Activated T-helper 1 cell treated with anti-CD3 and anti-CD28 coated beads, Interleukin-12 subunit alpha, Interleukin-12 subunit beta, Interleukin-2, Interleukin-4 antibody, amounts not matched to agents 30 ng/mL and 10 ng/mL and 1 ng/mL, durations not matched to agents 14 hours and 24 hours and 36 hours (primary cell): ENCODE measurements at regions not wholly inside any gene's neighbourhood (a gene's known extent, or its start where the extent isn't known, plus 50 kb on each side); places are given as distances from the start of the nearest gene placed in this dataset.

Source experiments
- DNase-seq: peaks from one replicate; pipeline ENCODE4 v3.0.0; 2021; ENCODE audit warnings: low spot score
- H3K27ac Mint-ChIP-seq: one replicate; pipeline ENCODE4 v1.8.0; 2021; ENCODE audit warnings: mild to moderate bottlenecking, mixed read lengths
- H3K27me3 Mint-ChIP-seq: one replicate; pipeline ENCODE4 v1.8.0; 2022; ENCODE audit warnings: mild to moderate bottlenecking, moderate library complexity, mixed read lengths; ENCODE audit not compliant: insufficient read depth
- H3K36me3 Mint-ChIP-seq: one replicate; pipeline ENCODE4 v1.8.0; 2021; ENCODE audit warnings: low read depth, mixed read lengths
- H3K4me1 Mint-ChIP-seq: one replicate; pipeline ENCODE4 v1.8.0; 2021; ENCODE audit warnings: low read depth, mixed read lengths
- H3K4me3 Mint-ChIP-seq: one replicate; pipeline ENCODE4 v1.8.0; 2021; ENCODE audit warnings: mild to moderate bottlenecking, moderate library complexity, mixed read lengths
- H3K9me3 Mint-ChIP-seq: one replicate; pipeline ENCODE4 v1.8.0; 2021; ENCODE audit warnings: mixed read lengths
- intact Hi-C: fragments of 100-400 bp; cut with micrococcal nuclease; formaldehyde crosslinking; loops from one replicate; pipeline ENCODE4 v1.15.1; 2024

- Mint-ChIP-seq H3K27me3 (no peaks in the 10 kb centered on the region), H3K36me3 (no peaks in the 10 kb centered on the region), H3K9me3 (no peaks in the 10 kb centered on the region), H3K4me1 (no peaks in the 10 kb centered on the region), H3K4me3 (no peak overlapping the region), H3K27ac (no peak overlapping the region)
- no peak for DNase-seq
- intact Hi-C loops, result no loop called here
These were observed 198.5 kb downstream of the TBXT start for GRCh38 chr6:165969184-165969583.

GRCh38 chr6:165968408-165968807, 199.2 kb downstream of the TBXT start:
- Mint-ChIP-seq H3K4me3 (no peak overlapping the region), H3K27ac (no peak overlapping the region), H3K36me3 (no peaks in the 10 kb centered on the region), H3K27me3 (no peaks in the 10 kb centered on the region), H3K9me3 (no peaks in the 10 kb centered on the region), H3K4me1 (no peaks in the 10 kb centered on the region)
- intact Hi-C loops, result no loop called here
- no peak for DNase-seq

- intact Hi-C loops, result no loop called here
- no peaks in the 10 kb centered on the region for H3K4me1 Mint-ChIP-seq
- H3K9me3 Mint-ChIP-seq, result no peaks in the 10 kb centered on the region
- no peak overlapping the region for H3K27ac Mint-ChIP-seq
- DNase-seq, result no peak
- H3K4me3 Mint-ChIP-seq, result no peak overlapping the region
- H3K27me3 Mint-ChIP-seq, result no peaks in the 10 kb centered on the region
- H3K36me3 Mint-ChIP-seq, result no peaks in the 10 kb centered on the region
These were observed 199.7 kb downstream of the TBXT start for GRCh38 chr6:165967810-165968407.

GRCh38 chr6:165963750-165964149, 203.9 kb downstream of the TBXT start:
- DNase-seq, result no peak
- no peaks in the 10 kb centered on the region for H3K36me3 Mint-ChIP-seq
- H3K27ac Mint-ChIP-seq, result no peak overlapping the region
- H3K4me3 Mint-ChIP-seq, result no peak overlapping the region
- no peaks in the 10 kb centered on the region for H3K9me3 Mint-ChIP-seq
- intact Hi-C loops, result no loop called here
- H3K27me3 Mint-ChIP-seq, result no peaks in the 10 kb centered on the region
- H3K4me1 Mint-ChIP-seq, result no peaks in the 10 kb centered on the region

DNA sequence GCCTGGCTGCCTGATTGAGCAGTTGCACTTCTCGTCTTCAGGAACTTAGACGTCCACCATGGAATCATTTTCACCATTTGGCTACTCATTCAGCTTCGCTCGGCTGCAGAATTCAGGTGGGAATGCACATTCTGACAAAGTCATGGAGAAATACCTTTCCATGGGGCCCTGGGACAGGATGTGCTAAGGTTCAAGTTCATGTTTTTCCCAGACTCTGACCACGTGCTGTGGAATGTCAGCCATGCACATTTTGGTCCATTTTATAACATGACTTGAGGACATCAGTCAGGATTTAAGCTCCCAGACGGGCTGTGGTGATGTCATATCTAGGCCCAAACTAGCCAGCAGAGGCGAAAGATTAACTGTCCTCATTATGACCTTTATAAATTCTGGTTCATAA, 205.3 kb downstream of the TBXT start:
- no peaks in the 10 kb centered on the region for H3K9me3 Mint-ChIP-seq
- H3K4me3 Mint-ChIP-seq, result no peak overlapping the region
- H3K27me3 Mint-ChIP-seq, result no peaks in the 10 kb centered on the region
- intact Hi-C loops, result loop anchor here (1.0 kb wide), 1 partner anchor 37 kb away; no protein-coding TSS in a partner anchor
- H3K27ac Mint-ChIP-seq, result no peak overlapping the region
- no peaks in the 10 kb centered on the region for H3K36me3 Mint-ChIP-seq
- no peaks in the 10 kb centered on the region for H3K4me1 Mint-ChIP-seq
- DNase-seq, result no peak

DNA sequence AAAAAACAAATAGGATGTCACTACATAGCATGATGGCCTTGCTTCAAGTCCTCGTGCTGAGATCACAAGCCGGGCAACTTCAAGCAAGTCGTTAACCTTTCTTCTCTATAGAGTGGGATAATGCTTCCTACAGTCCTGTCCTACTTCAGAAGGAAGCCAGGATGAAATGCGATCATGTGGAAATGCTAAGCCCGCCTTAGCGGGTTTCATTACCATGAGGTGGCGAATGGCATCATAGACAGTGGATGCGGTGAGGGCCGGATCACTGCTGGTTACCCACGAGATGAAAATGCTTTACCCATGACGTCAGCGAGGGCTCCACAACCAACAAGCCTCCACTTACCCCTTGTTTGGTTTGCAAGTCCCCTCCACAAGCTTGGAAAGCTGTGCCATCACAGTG, 206.4 kb downstream of the TBXT start:
- no peak overlapping the region for H3K27ac Mint-ChIP-seq
- no peaks in the 10 kb centered on the region for H3K9me3 Mint-ChIP-seq
- intact Hi-C loops, result no loop called here
- no peaks in the 10 kb centered on the region for H3K36me3 Mint-ChIP-seq
- H3K4me3 Mint-ChIP-seq, result no peak overlapping the region
- no peaks in the 10 kb centered on the region for H3K4me1 Mint-ChIP-seq
- no peaks in the 10 kb centered on the region for H3K27me3 Mint-ChIP-seq
- DNase-seq, result no peak

DNA sequence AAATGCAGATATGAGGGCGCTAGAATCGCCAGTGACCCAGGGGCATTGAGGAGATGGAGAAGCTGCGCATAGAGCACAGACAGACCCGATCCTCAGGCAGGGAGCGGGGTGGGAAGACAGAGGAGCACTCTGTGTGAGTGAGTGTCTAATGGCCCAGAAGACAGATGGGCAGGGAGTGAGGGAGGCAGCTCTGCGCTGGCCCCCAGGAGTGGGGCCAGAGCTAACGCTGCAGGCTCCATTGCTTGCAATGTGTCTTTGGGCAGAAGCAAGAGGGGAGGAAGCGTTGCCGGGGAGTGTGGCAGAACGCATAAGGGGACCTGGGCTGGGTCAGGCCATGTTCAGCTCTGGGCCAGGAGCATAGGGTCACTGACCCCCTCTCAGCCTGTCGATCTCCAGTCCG, 207.0 kb downstream of the TBXT start:
- no peaks in the 10 kb centered on the region for H3K4me1 Mint-ChIP-seq
- H3K27ac Mint-ChIP-seq, result no peak overlapping the region
- DNase-seq, result no peak
- H3K9me3 Mint-ChIP-seq, result no peaks in the 10 kb centered on the region
- intact Hi-C loops, result no loop called here
- H3K4me3 Mint-ChIP-seq, result no peak overlapping the region
- no peaks in the 10 kb centered on the region for H3K27me3 Mint-ChIP-seq
- no peaks in the 10 kb centered on the region for H3K36me3 Mint-ChIP-seq

GRCh38 chr6:165959627-165960026, 208.0 kb downstream of the TBXT start:
- no peaks in the 10 kb centered on the region for H3K4me1 Mint-ChIP-seq
- intact Hi-C loops, result no loop called here
- DNase-seq, result no peak
- H3K27me3 Mint-ChIP-seq, result no peaks in the 10 kb centered on the region
- H3K4me3 Mint-ChIP-seq, result no peak overlapping the region
- H3K9me3 Mint-ChIP-seq, result no peaks in the 10 kb centered on the region
- H3K36me3 Mint-ChIP-seq, result no peaks in the 10 kb centered on the region
- no peak overlapping the region for H3K27ac Mint-ChIP-seq

- H3K36me3 Mint-ChIP-seq, result no peaks in the 10 kb centered on the region
- intact Hi-C loops, result no loop called here
These were observed 210.8 kb downstream of the TBXT start for GRCh38 chr6:165956874-165957273.

DNA sequence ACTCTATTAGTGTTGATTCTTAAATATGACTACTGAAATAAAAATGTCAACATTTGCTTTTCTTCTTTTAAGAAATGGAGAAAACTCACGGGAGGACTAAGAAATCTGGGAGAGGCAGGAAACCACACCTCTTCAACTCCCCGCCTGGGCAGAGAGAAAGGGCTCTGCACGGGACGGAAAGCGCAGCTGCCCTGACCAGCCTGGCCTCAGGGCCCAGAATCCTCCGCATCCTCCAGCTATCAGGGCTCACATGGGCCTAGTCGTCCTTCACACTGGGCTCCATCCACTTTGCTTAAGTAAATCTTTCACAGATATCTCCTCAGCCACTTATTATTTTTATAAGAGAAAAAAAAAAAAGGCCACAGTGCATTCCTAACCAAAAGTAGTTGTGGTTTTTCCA, 215.1 kb downstream of the TBXT start:
- no peaks in the 10 kb centered on the region for H3K9me3 Mint-ChIP-seq

More at GRCh38 chr6:165956874-165957273, 210.8 kb downstream of the TBXT start:
- H3K4me3 Mint-ChIP-seq, result no peak overlapping the region
- DNase-seq, result no peak
- no peak overlapping the region for H3K27ac Mint-ChIP-seq
- no peaks in the 10 kb centered on the region for H3K9me3 Mint-ChIP-seq
- H3K4me1 Mint-ChIP-seq, result no peaks in the 10 kb centered on the region
- no peaks in the 10 kb centered on the region for H3K27me3 Mint-ChIP-seq

DNA sequence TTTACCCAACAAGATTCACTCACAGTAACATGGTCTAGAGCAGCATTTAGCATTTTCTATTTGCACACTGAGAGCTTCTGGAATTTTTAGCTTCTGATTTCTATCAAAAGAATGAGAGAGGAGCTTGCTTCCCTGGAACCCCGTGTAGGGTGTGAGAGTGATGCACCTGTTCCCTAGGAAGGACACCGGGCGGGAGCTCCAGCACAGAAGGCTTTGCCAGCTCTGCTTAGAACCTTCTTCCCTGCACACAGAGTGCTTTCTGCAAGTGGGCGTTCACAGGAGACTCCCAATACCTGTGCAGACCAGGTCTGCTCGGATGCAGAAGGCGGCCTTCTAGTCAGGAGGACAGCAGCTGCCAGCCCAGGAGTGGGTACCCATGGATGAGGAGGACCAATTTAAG, 217.3 kb downstream of the TBXT start:
- intact Hi-C loops, result no loop called here

More for the DNA sequence above, 215.1 kb downstream of the TBXT start:
- Mint-ChIP-seq H3K27ac (no peak overlapping the region), H3K4me1 (no peaks in the 10 kb centered on the region), H3K4me3 (no peak overlapping the region), H3K27me3 (peaks cover 2% of the 10 kb centered on the region), H3K36me3 (no peaks in the 10 kb centered on the region)
- intact Hi-C loops, result no loop called here
- DNase-seq, result no peak

GRCh38 chr6:165949324-165949723, 218.3 kb downstream of the TBXT start:
- Mint-ChIP-seq H3K27me3 (peaks cover 2% of the 10 kb centered on the region), H3K4me1 (no peaks in the 10 kb centered on the region), H3K36me3 (no peaks in the 10 kb centered on the region), H3K4me3 (no peak overlapping the region), H3K9me3 (no peaks in the 10 kb centered on the region), H3K27ac (no peak overlapping the region)
- no peak for DNase-seq
- intact Hi-C loops, result no loop called here

More for the DNA sequence above, 217.3 kb downstream of the TBXT start:
- Mint-ChIP-seq H3K27ac (no peak overlapping the region), H3K9me3 (no peaks in the 10 kb centered on the region), H3K27me3 (peaks cover 2% of the 10 kb centered on the region), H3K36me3 (no peaks in the 10 kb centered on the region), H3K4me3 (no peak overlapping the region), H3K4me1 (no peaks in the 10 kb centered on the region)
- no peak for DNase-seq

DNA sequence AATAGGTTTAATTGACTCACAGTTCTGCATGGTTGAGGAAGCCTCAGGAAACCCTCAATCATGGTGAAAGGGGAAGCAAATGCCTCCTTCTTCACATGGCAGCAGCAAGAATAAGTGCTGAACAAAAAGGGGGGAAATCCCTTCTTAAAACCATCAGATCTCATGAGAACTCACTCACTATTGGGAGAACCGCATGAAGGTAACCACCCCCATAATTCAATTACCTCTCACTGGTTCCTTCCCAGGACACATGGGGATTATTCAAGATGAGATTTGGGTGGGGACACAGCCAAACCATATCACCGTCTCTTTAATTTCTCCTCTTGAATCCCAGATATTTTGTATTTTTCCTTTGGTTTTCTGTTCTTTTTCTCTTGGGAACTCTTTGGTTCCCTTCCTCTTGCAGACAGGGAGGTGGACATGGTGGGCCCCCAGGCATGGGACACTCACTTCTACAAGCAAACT, 223.6 kb downstream of the TBXT start:
- Mint-ChIP-seq H3K36me3 (no peaks in the 10 kb centered on the region), H3K4me3 (no peak overlapping the region), H3K4me1 (no peaks in the 10 kb centered on the region), H3K9me3 (peaks cover 5% of the 10 kb centered on the region), H3K27me3 (peaks cover 2% of the 10 kb centered on the region), H3K27ac (no peak overlapping the region)
- intact Hi-C loops, result no loop called here
- no peak for DNase-seq

DNA sequence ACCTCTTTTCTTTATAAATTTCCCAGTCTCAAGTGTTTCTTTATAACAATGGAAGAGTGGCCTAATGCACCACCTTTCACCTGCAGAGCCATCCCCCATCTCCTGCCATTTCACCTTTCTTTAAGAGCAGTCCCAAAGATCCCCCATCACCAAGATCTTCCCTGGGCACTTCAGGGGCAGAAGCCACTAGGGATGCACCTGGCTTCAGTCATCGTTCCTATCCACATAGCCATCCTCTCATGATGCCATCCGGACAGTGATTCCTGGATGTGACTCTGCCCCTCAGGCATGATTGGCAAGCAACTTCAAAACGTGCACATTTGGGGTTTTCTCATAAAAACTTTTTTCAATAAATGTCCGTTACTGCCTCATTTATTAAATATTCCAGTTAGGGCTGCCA, 225.9 kb downstream of the TBXT start:
- DNase-seq, result no peak
- no peaks in the 10 kb centered on the region for H3K36me3 Mint-ChIP-seq
- peaks cover 5% of the 10 kb centered on the region for H3K9me3 Mint-ChIP-seq
- intact Hi-C loops, result no loop called here
- H3K4me3 Mint-ChIP-seq, result no peak overlapping the region
- H3K4me1 Mint-ChIP-seq, result no peaks in the 10 kb centered on the region
- no peaks in the 10 kb centered on the region for H3K27me3 Mint-ChIP-seq
- H3K27ac Mint-ChIP-seq, result no peak overlapping the region
